HL-60 (cell line): ENCODE measurements at regions not wholly inside any gene's neighbourhood (a gene's known extent, or its start where the extent isn't known, plus 50 kb on each side); places are given as distances from the start of the nearest gene placed in this dataset.

Source experiments
- CTCF ChIP-seq: IDR thresholded peaks from one replicate; pipeline ENCODE4 v1.5.1; 2011; ENCODE audit warnings: low read length, control low read depth, inconsistent platforms; ENCODE audit not compliant: insufficient read depth
- REST ChIP-seq: IDR thresholded peaks from 2 replicates; pipeline ENCODE4 v1.6.1; 2012; ENCODE audit warnings: low read depth; ENCODE audit not compliant: insufficient replicate concordance

GRCh38 chr3:6110451-6110850 is 750.5 kb upstream of the GRM7 start:
- TF ChIP-seq CTCF (no peak), REST (no peak)
